SU-DHL-6 (cell line): ENCODE measurements at regions not wholly inside any gene's neighbourhood (a gene's known extent, or its start where the extent isn't known, plus 50 kb on each side); places are given as distances from the start of the nearest gene placed in this dataset.

Source experiments
- CTCF ChIP-seq: fragments of 200-600 bp; sonication (generic); IDR thresholded peaks from one replicate; pipeline ENCODE4 v1.5.1; 2017; ENCODE audit warnings: antibody characterized with exemption, mild to moderate bottlenecking, low read length, moderate library complexity; ENCODE audit not compliant: insufficient read depth, poor library complexity, severe bottlenecking
- EZH2phosphoT487 ChIP-seq: fragments of 200-600 bp; sonication (generic), shearing (Covaris generic); conservative IDR thresholded peaks from 2 replicates; pipeline ENCODE4 v1.6.1; 2018; ENCODE audit warnings: mild to moderate bottlenecking, antibody characterized with exemption, low read length, moderate library complexity, mixed read lengths

- no peak for TF ChIP-seq CTCF
- no peak for TF ChIP-seq EZH2phosphoT487
These were observed 86.2 kb upstream of the IRF2BP2 start for GRCh38 chr1:234696148-234696576.
